ENCODE measurements at regions not wholly inside any gene's neighbourhood (a gene's known extent, or its start where the extent isn't known, plus 50 kb on each side); places are given as distances from the start of the nearest gene placed in this dataset.

GRCh38 chr12:65756267-65756666, 68.0 kb upstream of the HMGA2 start:
- TF ChIP-seq CREB1 (IDR thresholded peaks at IDR 0.05; ENCODE audit: low read depth) = no peak
- TF ChIP-seq RAD21 (IDR thresholded peaks at IDR 0.05; ENCODE audit: low read depth) = no peak
- no peak for TF ChIP-seq TCF12 (IDR thresholded peaks at IDR 0.05; ENCODE audit: low read depth)
- no peak for TF ChIP-seq TEAD4 (IDR thresholded peaks at IDR 0.05)
- no peak for TF ChIP-seq REST (IDR thresholded peaks at IDR 0.05; ENCODE audit: low read depth)
- TF ChIP-seq TAF1 (IDR thresholded peaks at IDR 0.05; ENCODE audit: low read depth) = no peak
- TF ChIP-seq EP300 (IDR thresholded peaks at IDR 0.05; ENCODE audit: borderline replicate concordance) = no peak

Data from Ishikawa (cell line).